Thymus (tissue), 11 donors: ENCODE measurements at regions not wholly inside any gene's neighbourhood (a gene's known extent, or its start where the extent isn't known, plus 50 kb on each side); places are given as distances from the start of the nearest gene placed in this dataset.

ENCODE experiments used
- DNase-seq, 9 donors: peaks; one replicate each; pipeline ENCODE4 v3.0.0-alpha.2; 2013; ENCODE audit warnings: low spot score in 9 of 9, low read depth in 6 of 9, missing footprints in 1 of 9
- H3K27ac ChIP-seq, 2 donors: one replicate each; pipeline ENCODE4 v1.5.1; 2013; ENCODE audit warnings: control low read depth in 1 of 2, low read depth in 1 of 2, low read length in 1 of 2, mild to moderate bottlenecking in 1 of 2, moderate library complexity in 1 of 2
- H3K27me3 ChIP-seq, 2 donors: one replicate each; pipeline ENCODE4 v1.5.1; 2013; ENCODE audit warnings: low read length in 1 of 2; ENCODE audit not compliant: control insufficient read depth in 2 of 2, insufficient read depth in 1 of 2
- H3K36me3 ChIP-seq, 2 donors: one replicate each; pipeline ENCODE4 v1.5.1; 2013; ENCODE audit warnings: low read length in 1 of 2, mild to moderate bottlenecking in 1 of 2, moderate library complexity in 1 of 2; ENCODE audit not compliant: control insufficient read depth in 2 of 2, insufficient read depth in 2 of 2
- H3K4me1 ChIP-seq, 2 donors: one replicate each; pipeline ENCODE4 v1.5.1; 2013; ENCODE audit warnings: low read length in 2 of 2; ENCODE audit not compliant: control insufficient read depth in 2 of 2, insufficient read depth in 2 of 2
- H3K4me3 ChIP-seq, 2 donors: one replicate each; pipeline ENCODE4 v1.5.1; 2013; ENCODE audit warnings: low read length in 2 of 2, control low read depth in 1 of 2, mild to moderate bottlenecking in 1 of 2
- H3K9me3 ChIP-seq, 2 donors: one replicate each; pipeline ENCODE4 v1.5.1; 2013; ENCODE audit warnings: low read length in 1 of 2, mild to moderate bottlenecking in 1 of 2; ENCODE audit not compliant: control insufficient read depth in 2 of 2, insufficient read depth in 1 of 2
- WGBS: extraction: QIAGEN DNeasy Blood & Tissue Kit; methylation state at CpG from one replicate; pipeline ENCODE4 v1.1.7; 2013; 5-methylcytosine and 5-hydroxymethylcytosine counted together
- donor health status: healthy.

DNA sequence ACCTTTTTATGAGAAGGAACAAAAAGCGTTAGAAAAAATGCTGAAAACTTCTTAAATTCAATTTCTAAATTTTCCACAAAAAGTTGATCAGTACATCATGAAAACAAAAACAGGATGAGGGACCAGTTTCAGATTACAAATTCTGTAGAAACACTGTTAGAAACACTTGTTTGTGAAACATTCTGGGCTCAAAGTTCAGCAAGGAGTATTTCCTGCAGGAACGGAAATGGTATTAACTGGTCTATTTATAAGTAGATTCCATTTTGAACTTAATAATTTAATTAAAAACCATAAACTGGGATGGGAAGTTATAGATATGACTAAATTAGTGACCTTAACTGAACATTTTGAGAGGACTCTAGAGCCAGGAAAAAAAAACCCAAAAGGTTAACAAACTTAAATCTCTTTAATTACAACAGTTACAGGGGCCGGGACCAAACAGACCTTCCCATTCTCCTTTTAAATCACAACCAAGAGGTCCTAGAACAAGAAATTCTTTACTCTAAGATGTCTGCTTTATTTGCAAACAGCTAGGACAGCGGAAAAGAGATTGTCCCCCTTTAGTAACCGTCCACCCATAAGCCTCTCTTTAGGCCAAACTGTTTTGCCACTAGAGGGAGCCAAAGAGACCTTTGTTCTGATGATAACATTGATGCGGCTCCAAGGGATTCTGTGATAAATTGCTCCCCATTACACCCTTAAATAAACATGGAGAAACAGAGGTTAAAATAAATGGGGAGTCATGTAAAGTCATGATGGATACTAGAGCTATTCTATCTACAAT is 69.0 kb upstream of the RERGL start:
- Histone ChIP-seq H3K4me1 (no peaks in the 10 kb centered on the region), H3K27me3 (no peaks in the 10 kb centered on the region), H3K9me3 (no peaks in the 10 kb centered on the region), H3K36me3 (no peaks in the 10 kb centered on the region), H3K27ac (no peak overlapping the region), H3K4me3 (no peak overlapping the region)
- DNase-seq, result peak in 6 of 9 donors; percentile 4 to 48 (median 20)
- 93% methylated on average over 6 of the region's 6 CpGs for WGBS

DNA sequence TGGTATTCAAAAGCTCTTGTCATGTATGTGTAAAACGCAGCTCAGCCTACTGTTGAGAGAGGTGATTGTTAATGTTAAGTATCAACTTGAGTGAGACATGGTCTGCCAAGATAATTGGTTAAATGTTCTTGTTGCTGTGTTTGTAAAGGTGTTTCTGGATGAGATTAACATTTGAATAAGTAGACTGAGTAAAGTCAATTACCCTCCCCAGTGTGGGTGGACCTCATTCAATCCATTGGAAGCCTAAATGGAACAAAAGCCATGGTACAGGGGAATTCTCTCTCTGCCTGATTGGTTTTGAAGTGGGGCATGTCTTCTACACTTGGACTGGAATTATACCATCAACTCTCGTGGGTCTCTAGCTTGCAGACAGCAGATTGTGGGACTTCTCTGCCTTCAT is 63.8 kb upstream of the RERGL start:
- no peaks in the 10 kb centered on the region for H3K27me3 ChIP-seq
- no peaks in the 10 kb centered on the region for H3K36me3 ChIP-seq
- no peaks in the 10 kb centered on the region for H3K9me3 ChIP-seq
- WGBS, result 88% methylated on average over 2 of the region's 2 CpGs
- no peak overlapping the region for H3K4me3 ChIP-seq
- no peak for DNase-seq
- H3K27ac ChIP-seq, result no peak overlapping the region
- no peaks in the 10 kb centered on the region for H3K4me1 ChIP-seq

DNA sequence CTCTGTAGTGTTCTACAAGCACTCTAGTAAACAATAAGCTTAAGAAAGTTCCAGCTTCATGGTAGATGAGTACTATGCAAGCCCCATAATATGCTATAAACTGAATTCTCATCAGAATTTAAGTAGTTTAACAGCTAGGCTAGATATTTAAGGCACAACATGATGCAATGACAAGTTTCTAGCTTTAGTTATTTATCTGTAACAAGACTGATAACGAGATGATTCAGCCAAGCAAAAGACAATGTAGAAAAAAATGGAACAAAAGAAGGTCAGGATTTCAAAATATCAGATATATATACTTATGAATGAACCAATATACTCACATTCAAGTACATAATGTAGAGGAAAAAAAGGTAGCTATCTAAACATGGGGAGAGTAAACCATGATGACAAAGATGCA is 61.0 kb upstream of the RERGL start:
- Histone ChIP-seq H3K27me3 (no peaks in the 10 kb centered on the region), H3K9me3 (no peaks in the 10 kb centered on the region), H3K4me3 (no peak overlapping the region), H3K27ac (no peak overlapping the region), H3K36me3 (no peaks in the 10 kb centered on the region), H3K4me1 (no peaks in the 10 kb centered on the region)
- WGBS, result 76% methylated on average over 1 of the region's 1 CpG
- DNase-seq, result no peak

DNA sequence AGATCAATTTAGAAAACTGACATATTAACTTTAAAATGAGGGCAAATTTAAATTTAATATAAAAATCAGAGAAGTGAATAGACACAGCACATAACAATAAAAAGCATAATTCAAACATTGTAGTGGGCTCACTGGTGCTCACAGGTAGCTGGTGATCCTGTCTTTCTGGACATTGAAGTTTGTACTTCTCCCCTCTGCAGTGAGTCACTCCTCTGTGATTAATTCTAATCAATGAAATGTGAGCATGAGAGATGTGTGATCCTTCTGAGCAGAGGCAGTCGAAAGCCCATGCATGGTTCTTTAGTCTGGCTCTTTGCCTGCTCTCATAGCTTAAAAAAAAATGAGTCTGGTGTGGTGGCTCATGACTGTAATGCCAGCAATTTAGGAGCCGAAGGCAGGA is 59.0 kb upstream of the RERGL start:
- Histone ChIP-seq H3K4me1 (no peaks in the 10 kb centered on the region), H3K27me3 (no peaks in the 10 kb centered on the region), H3K9me3 (no peaks in the 10 kb centered on the region), H3K36me3 (no peaks in the 10 kb centered on the region), H3K4me3 (no peak overlapping the region), H3K27ac (no peak overlapping the region)
- WGBS, result 95% methylated on average over 2 of the region's 2 CpGs
- no peak for DNase-seq

DNA sequence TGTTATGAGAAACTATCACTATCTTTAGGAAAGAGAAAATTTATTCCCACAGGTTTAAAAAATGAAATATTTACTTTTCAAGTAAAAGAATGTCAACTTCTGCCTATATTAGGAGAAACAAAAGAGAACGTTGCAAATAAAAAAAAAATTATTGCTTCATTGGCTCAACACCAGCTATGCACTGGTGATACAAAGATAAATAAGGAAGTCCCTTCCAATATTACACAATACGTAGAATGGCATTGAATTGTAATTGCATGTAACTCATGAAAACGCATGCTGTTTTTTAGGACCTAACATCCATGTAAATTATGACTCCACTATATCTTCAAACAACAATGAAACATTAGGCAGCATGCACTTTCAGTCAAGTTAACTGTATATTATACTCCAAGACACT is 56.4 kb upstream of the RERGL start:
- H3K4me1 ChIP-seq, result no peaks in the 10 kb centered on the region
- no peak overlapping the region for H3K4me3 ChIP-seq
- DNase-seq, result no peak
- no peaks in the 10 kb centered on the region for H3K36me3 ChIP-seq
- H3K27ac ChIP-seq, result no peak overlapping the region
- H3K9me3 ChIP-seq, result no peaks in the 10 kb centered on the region
- 72% methylated on average over 3 of the region's 3 CpGs for WGBS
- H3K27me3 ChIP-seq, result no peaks in the 10 kb centered on the region

DNA sequence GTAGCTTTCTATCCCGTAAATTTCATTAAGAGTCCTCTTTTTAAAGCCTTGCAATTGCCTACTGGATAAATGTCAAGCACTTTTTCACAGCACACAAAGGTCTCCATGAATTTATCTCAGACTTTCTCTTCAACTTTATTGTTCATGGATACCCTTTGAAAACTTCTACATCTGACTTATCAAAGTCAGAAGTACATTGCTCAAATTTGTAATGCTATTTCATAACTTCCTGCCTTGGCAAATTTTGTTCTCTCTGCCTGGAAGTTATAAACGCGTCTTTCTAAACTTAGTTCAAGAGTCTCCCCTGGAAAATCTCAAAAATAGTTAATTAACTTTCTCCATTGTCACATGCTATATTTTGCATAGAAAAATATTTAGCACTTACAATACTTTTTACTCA is 55.9 kb upstream of the RERGL start:
- Histone ChIP-seq H3K4me3 (no peak overlapping the region), H3K27ac (no peak overlapping the region), H3K9me3 (no peaks in the 10 kb centered on the region), H3K27me3 (no peaks in the 10 kb centered on the region), H3K36me3 (no peaks in the 10 kb centered on the region), H3K4me1 (no peaks in the 10 kb centered on the region)
- DNase-seq, result no peak
- WGBS, result 70% methylated on average over 3 of the region's 3 CpGs

DNA sequence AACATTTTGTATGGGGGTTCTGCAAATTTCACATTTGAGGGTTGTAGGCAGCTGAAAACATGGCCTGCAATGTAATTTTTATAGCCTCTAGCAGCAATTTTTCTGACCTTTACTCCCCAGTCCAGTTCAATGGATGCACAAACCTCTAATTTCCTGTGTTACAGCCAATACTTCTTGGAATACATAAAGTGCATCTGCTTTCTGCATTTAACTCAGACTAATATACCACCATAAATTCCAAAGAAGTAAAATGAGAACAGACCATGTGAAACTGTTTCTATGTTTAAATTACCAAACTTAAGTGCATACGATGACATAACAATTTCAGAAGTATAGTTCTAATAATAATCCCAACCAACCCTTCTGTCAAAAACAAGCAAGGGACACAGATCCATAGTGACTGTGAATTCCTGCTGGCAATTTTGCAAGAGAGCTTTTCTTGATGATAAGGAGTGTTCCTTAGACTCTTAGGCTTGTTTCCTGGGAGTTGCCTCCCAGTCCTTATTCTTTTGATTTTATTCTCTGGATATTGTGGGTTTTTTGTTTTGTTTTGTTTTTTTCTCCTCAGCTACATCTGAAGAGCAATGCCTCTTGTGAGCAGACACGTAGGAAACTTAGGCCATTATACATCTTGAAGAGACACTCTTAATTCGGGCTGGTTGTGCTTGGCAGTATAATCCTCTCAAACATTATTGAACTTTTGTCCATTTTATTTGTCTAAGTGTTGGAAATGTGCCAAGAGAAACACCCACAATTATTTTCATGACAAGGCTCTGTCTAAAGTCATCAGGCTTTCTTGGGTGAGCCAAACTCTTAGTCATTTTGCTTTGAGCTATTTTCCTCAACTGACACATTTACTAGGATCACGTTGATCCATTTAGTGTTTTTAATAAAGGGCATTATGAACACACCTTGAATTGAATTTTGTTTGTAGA is 51.3 kb upstream of the RERGL start:
- H3K4me3 ChIP-seq, result no peak overlapping the region
- 84% methylated on average over 4 of the region's 4 CpGs for WGBS

DNA sequence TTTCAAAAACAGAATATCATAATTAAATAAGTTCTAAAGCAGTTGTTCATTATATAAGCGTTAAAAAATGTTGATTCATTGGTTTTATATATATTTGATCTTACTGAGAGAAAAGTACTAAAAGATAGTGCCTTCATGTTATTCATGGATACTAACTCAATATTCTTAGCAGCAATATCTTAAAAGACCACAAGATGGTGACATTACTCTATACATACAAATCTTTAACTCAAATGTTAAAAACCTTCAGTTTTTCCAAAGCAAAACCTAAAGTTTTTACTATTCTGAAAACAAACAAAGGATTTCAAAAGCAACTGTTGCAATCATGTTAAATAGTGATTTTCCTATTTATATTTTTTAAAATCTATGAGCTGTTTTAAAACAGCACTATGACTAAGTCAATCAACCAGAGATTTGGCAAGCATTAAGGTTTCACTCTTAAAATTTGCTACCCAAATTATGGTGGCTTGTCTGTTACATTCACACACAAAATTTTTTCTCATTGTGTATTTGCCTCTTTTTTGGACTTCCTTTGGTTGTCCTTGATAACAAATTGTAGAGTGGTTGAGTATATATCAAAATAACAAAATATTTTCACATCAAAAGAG is 50.1 kb upstream of the RERGL start:
- no peak overlapping the region for H3K27ac ChIP-seq
- peak in 1 of 9 donors; percentile 26 for DNase-seq
- H3K4me3 ChIP-seq, result no peak overlapping the region
- H3K36me3 ChIP-seq, result no peaks in the 10 kb centered on the region
- no peaks in the 10 kb centered on the region for H3K27me3 ChIP-seq
- no peaks in the 10 kb centered on the region for H3K4me1 ChIP-seq
- no peaks in the 10 kb centered on the region for H3K9me3 ChIP-seq
- WGBS, result 23% methylated on average over 1 of the region's 1 CpG

More for the DNA sequence above, 51.3 kb upstream of the RERGL start:
- Histone ChIP-seq H3K4me1 (no peaks in the 10 kb centered on the region), H3K36me3 (no peaks in the 10 kb centered on the region), H3K9me3 (no peaks in the 10 kb centered on the region), H3K27me3 (no peaks in the 10 kb centered on the region), H3K27ac (no peak overlapping the region)
- DNase-seq, result no peak
